Astrocyte (in vitro differentiated cells and primary cell): ENCODE measurements at regions not wholly inside any gene's neighbourhood (a gene's known extent, or its start where the extent isn't known, plus 50 kb on each side); places are given as distances from the start of the nearest gene placed in this dataset.

Experiments
- EZH2 ChIP-seq: IDR thresholded peaks from 2 replicates; pipeline ENCODE4 v1.6.1; 2012; ENCODE audit warnings: mild to moderate bottlenecking, low read length, inconsistent platforms; ENCODE audit not compliant: insufficient read depth
- TF ChIP-seq, protein P1 (sequence below): IDR thresholded peaks from 2 replicates; pipeline ENCODE4 v1.5.1; 2011; ENCODE audit warnings: low read depth, mild to moderate bottlenecking, inconsistent platforms, low read length, moderate library complexity; ENCODE audit not compliant: insufficient read depth

DNA sequence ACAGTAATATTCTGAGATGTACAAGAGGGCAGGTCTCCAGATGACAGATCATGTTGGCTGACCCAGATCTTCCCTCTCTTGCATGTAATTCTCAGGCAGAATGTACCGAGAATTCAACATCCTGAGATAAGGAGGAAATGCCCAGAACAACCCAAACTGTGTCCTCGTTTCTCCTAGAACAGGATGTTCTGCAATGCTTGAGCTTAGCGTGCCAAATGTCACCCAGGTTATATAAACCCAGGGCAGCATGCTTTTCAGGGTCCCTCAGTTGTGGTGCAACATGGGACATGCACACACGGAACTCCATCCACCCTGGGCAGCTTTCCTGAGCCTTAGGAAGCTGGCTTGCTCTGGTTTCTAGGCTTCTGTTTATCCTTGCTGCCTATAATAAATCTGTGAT, 102.1 kb upstream of the CMC1 start:
- no peak for TF ChIP-seq EZH2
- TF ChIP-seq, protein P1, sequence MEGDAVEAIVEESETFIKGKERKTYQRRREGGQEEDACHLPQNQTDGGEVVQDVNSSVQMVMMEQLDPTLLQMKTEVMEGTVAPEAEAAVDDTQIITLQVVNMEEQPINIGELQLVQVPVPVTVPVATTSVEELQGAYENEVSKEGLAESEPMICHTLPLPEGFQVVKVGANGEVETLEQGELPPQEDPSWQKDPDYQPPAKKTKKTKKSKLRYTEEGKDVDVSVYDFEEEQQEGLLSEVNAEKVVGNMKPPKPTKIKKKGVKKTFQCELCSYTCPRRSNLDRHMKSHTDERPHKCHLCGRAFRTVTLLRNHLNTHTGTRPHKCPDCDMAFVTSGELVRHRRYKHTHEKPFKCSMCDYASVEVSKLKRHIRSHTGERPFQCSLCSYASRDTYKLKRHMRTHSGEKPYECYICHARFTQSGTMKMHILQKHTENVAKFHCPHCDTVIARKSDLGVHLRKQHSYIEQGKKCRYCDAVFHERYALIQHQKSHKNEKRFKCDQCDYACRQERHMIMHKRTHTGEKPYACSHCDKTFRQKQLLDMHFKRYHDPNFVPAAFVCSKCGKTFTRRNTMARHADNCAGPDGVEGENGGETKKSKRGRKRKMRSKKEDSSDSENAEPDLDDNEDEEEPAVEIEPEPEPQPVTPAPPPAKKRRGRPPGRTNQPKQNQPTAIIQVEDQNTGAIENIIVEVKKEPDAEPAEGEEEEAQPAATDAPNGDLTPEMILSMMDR, result no peak
